K562 (cell line): ENCODE measurements at regions not wholly inside any gene's neighbourhood (a gene's known extent, or its start where the extent isn't known, plus 50 kb on each side); places are given as distances from the start of the nearest gene placed in this dataset.

ENCODE experiments used
- BCLAF1 ChIP-seq, 2 experiments: fragments of 450-650 bp in 1 of 2; IDR thresholded peaks; 2 replicates each; pipeline ENCODE4 v1.6.1; 2011 to 2017; ENCODE audit warnings: low read depth in 2 of 2, antibody characterized with exemption in 1 of 2, borderline replicate concordance in 1 of 2, low read length in 1 of 2, mild to moderate bottlenecking in 1 of 2, mixed read lengths in 1 of 2; ENCODE audit not compliant: control insufficient read depth in 1 of 2
- GATAD2A ChIP-seq: fragments of 450-650 bp; IDR thresholded peaks from 2 replicates; pipeline ENCODE4 v1.6.1; 2017
- SLC30A9 ChIP-seq: fragments of 250-450 bp; sonication (Bioruptor Pico); IDR thresholded peaks from 2 replicates; pipeline ENCODE4 v1.8.0; 2022; ENCODE audit warnings: mild to moderate bottlenecking, moderate library complexity
- SMARCE1 ChIP-seq: fragments of 450-650 bp; IDR thresholded peaks from 2 replicates; pipeline ENCODE4 v1.7.1; 2016; ENCODE audit warnings: mild to moderate bottlenecking
- TAF15 ChIP-seq: fragments of 200-400 bp; formaldehyde crosslinking; IDR thresholded peaks from 2 replicates; pipeline ENCODE4 v1.6.1; 2017; ENCODE audit warnings: mild to moderate bottlenecking, low read depth, low read length, moderate library complexity
- ZBTB40 ChIP-seq, 2 experiments: fragments of 450-650 bp in 1 of 2; sonication (generic) in 1 of 2; formaldehyde crosslinking in 1 of 2; IDR thresholded peaks; 2 replicates each; pipeline versions ENCODE4 v1.7.1 to v1.9.0; 2016 to 2022; ENCODE audit warnings: inconsistent platforms in 1 of 2, mild to moderate bottlenecking in 1 of 2, missing genetic modification reagents in 1 of 2
- ZNF551 ChIP-seq: fragments of 250-450 bp; sonication (Bioruptor Pico); IDR thresholded peaks from 2 replicates; pipeline ENCODE4 v1.5.0; 2021; ENCODE audit warnings: mild to moderate bottlenecking, moderate library complexity
- TF ChIP-seq, protein P1 (sequence below): fragments of 250-450 bp; sonication (Bioruptor Pico); IDR thresholded peaks from 2 replicates; pipeline ENCODE4 v1.4.0; 2020; ENCODE audit warnings: mild to moderate bottlenecking

DNA sequence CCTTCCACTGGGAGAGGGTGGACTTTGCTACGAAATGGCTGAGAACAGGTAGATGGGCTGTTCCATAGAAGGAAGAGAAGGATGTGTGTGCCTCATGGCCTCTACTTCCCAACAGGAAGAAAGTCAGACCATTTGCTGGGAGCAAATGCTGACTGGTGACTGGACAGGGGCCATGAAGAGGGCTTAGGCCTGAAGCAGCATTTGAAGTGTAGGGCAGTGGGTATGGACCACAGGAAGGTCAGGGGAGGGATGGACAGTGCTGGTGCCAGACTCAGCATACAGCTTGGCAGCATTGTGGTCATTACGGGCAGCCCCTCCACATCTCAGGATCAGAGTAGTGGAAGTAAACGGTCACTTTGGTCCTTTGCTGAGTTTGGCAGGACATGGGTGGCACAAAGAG is 275.7 kb downstream of the MATN1 start (continued):
- TF ChIP-seq ZBTB40 (IDR thresholded peaks at IDR 0.05), result no peak
- TF ChIP-seq ZBTB40 (CRISPR knock-in tag; IDR thresholded peaks at IDR 0.05), result no peak
- TF ChIP-seq GATAD2A, result no peak
- no peak for TF ChIP-seq SLC30A9 (CRISPR knock-in tag)
- no peak for TF ChIP-seq SMARCE1
- no peak for TF ChIP-seq BCLAF1 (IDR thresholded peaks at IDR 0.05; ENCODE audit: borderline replicate concordance in 1 of 2, control insufficient read depth in 1 of 2, low read depth in 2 of 2, low read length in 1 of 2)
- TF ChIP-seq TAF15, result no peak
- TF ChIP-seq ZNF551 (CRISPR knock-in tag), result no peak
- TF ChIP-seq, protein P1, sequence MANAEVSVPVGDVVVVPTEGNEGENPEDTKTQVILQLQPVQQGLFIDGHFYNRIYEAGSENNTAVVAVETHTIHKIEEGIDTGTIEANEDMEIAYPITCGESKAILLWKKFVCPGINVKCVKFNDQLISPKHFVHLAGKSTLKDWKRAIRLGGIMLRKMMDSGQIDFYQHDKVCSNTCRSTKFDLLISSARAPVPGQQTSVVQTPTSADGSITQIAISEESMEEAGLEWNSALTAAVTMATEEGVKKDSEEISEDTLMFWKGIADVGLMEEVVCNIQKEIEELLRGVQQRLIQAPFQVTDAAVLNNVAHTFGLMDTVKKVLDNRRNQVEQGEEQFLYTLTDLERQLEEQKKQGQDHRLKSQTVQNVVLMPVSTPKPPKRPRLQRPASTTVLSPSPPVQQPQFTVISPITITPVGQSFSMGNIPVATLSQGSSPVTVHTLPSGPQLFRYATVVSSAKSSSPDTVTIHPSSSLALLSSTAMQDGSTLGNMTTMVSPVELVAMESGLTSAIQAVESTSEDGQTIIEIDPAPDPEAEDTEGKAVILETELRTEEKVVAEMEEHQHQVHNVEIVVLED, result no peak
